Panc1 (cell line): ENCODE measurements at regions not wholly inside any gene's neighbourhood (a gene's known extent, or its start where the extent isn't known, plus 50 kb on each side); places are given as distances from the start of the nearest gene placed in this dataset.
"Not testable (repeated sequence)": the region's sequence is repeated elsewhere in the genome, so short reads cannot be mapped to it uniquely, and the experiment has no call there.

Experiments
- ATAC-seq: fragments of 200-7000 bp; cut with Tn5 transposase; 2 replicates; pipeline ENCODE4 v1.9.1; 2020; ENCODE audit warnings: mild to moderate bottlenecking, moderate library complexity
- BruUV-seq: library from RNA; stranded (reverse); fragments of 400-500 nt; replicated peaks from 2 replicates; lab custom pipeline; 2021; lab: Mats Ljungman, UMichigan
- CTCF ChIA-PET: fragments of 300-600 bp; sonication (Branson Sonifier 250); formaldehyde crosslinking; loops from one replicate; lab custom pipeline; 2022; ENCODE audit warnings: antibody characterized with exemption; lab: Charles Lee
- POLR2A ChIA-PET: fragments of 300-600 bp; sonication (Branson Sonifier 250); formaldehyde crosslinking; loops from one replicate; lab custom pipeline; 2022; ENCODE audit warnings: antibody characterized with exemption; lab: Charles Lee
- DNase-seq: peaks from one replicate; pipeline ENCODE4 v3.0.0-alpha.2; 2010; ENCODE audit warnings: low read depth, low spot score
- H3K27ac ChIP-seq: 2 replicates; pipeline ENCODE4 v1.5.1; 2011; ENCODE audit warnings: mild to moderate bottlenecking, low read length, inconsistent platforms
- H3K27me3 ChIP-seq: fragments of 200-500 bp; sonication (Bioruptor generic); 2 replicates; pipeline ENCODE4 v1.6.0; 2014; ENCODE audit warnings: low read length, inconsistent platforms; ENCODE audit not compliant: control insufficient read depth, insufficient read depth
- H3K36me3 ChIP-seq: fragments of 200-500 bp; sonication (Bioruptor generic); 2 replicates; pipeline ENCODE4 v1.5.1; 2014; ENCODE audit warnings: inconsistent platforms, mild to moderate bottlenecking, low read length, moderate library complexity; ENCODE audit not compliant: control insufficient read depth, insufficient read depth
- H3K4me1 ChIP-seq: 2 replicates; pipeline ENCODE4 v1.5.1; 2011; ENCODE audit warnings: inconsistent platforms, mild to moderate bottlenecking, low read length, moderate library complexity; ENCODE audit not compliant: control insufficient read depth, insufficient read depth
- H3K4me3 ChIP-seq, 2 experiments: 2 replicates each; pipeline ENCODE4 v1.5.1; 2011 to 2012; ENCODE audit warnings: low read depth in 2 of 2, low read length in 2 of 2, mild to moderate bottlenecking in 2 of 2, inconsistent platforms in 1 of 2, moderate library complexity in 1 of 2
- H3K9me3 ChIP-seq: fragments of 200-500 bp; sonication (Bioruptor generic); 2 replicates; pipeline ENCODE4 v1.5.1; 2014; ENCODE audit warnings: low read depth, mild to moderate bottlenecking, inconsistent platforms, low read length, moderate library complexity; ENCODE audit not compliant: control insufficient read depth, insufficient read depth
- CTCF ChIP-seq: fragments of 450-650 bp; IDR thresholded peaks from 2 replicates; pipeline ENCODE4 v1.5.1; 2017; ENCODE audit warnings: mild to moderate bottlenecking
- POLR2AphosphoS5 ChIP-seq: IDR thresholded peaks from 2 replicates; pipeline ENCODE4 v1.6.1; 2012; ENCODE audit warnings: mild to moderate bottlenecking, low read depth, low read length, moderate library complexity
- REST ChIP-seq, 2 experiments: IDR thresholded peaks; 2 replicates each; pipeline ENCODE4 v1.6.1; 2011 to 2012; ENCODE audit warnings: low read depth in 2 of 2, control low read depth in 1 of 2, low read length in 1 of 2, mild to moderate bottlenecking in 1 of 2, moderate library complexity in 1 of 2; ENCODE audit not compliant: insufficient read depth in 1 of 2
- SIN3A ChIP-seq: IDR thresholded peaks from 2 replicates; pipeline ENCODE4 v1.6.1; 2012; ENCODE audit warnings: low read depth, mild to moderate bottlenecking, low read length, moderate library complexity, borderline replicate concordance; ENCODE audit not compliant: insufficient read depth
- TCF7L2 ChIP-seq: IDR thresholded peaks from 2 replicates; pipeline ENCODE4 v1.6.1; 2011; ENCODE audit warnings: mild to moderate bottlenecking, low read depth, low read length, inconsistent platforms
- in situ Hi-C: cut with HindIII; loops from 2 replicates; pipeline ENCODE4 v1.10.0; 2016; ENCODE audit warnings: low sequenced_read_pairs, low pct_unique_long_range_greater_than_20kb
- intact Hi-C: fragments of 100-400 bp; cut with micrococcal nuclease; formaldehyde crosslinking; loops from one replicate; pipeline ENCODE4 v1.10.0; 2022; ENCODE audit not compliant: unreplicated experiment

- ChIA-PET CTCF (no interaction called here), POLR2A (no interaction called here)
- in situ Hi-C loops (no loop called here), intact Hi-C loops (loop anchor here (10.0 kb wide), 1 partner anchor 437 kb away; no protein-coding TSS in a partner anchor)
- Histone ChIP-seq H3K27ac (no peak overlapping the region), H3K9me3 (no peaks in the 10 kb centered on the region), H3K36me3 (no peaks in the 10 kb centered on the region), H3K27me3 (peaks cover 3% of the 10 kb centered on the region), H3K4me3 (no peak overlapping the region), H3K4me1 (no peaks in the 10 kb centered on the region)
- no peak for ATAC-seq
- TF ChIP-seq CTCF (no peak), SIN3A (no peak), REST (IDR thresholded peaks at IDR 0.05; ENCODE audit: insufficient read depth in 1 of 2, low read depth in 2 of 2, low read length in 1 of 2) (no peak), TCF7L2 (no peak), POLR2AphosphoS5 (no peak)
- BruUV-seq, result no TSS peak
- DNase-seq, result no peak
Measured at GRCh38 chr10:78217336-78217735, 183.7 kb downstream of the RPS24 start.

- Histone ChIP-seq H3K27me3 (peaks cover 3% of the 10 kb centered on the region), H3K36me3 (no peaks in the 10 kb centered on the region), H3K4me3 (no peak overlapping the region), H3K4me1 (no peaks in the 10 kb centered on the region), H3K9me3 (no peaks in the 10 kb centered on the region), H3K27ac (no peak overlapping the region)
- DNase-seq, result no peak
- intact Hi-C loops (loop anchor here (10.0 kb wide), 1 partner anchor 436 kb away; no protein-coding TSS in a partner anchor), in situ Hi-C loops (no loop called here)
- no TSS peak for BruUV-seq
- CTCF ChIA-PET, result no interaction called here
- POLR2A ChIA-PET, result no interaction called here
- ATAC-seq, result no peak
- TF ChIP-seq TCF7L2 (no peak), SIN3A (no peak), POLR2AphosphoS5 (no peak), CTCF (no peak), REST (IDR thresholded peaks at IDR 0.05; ENCODE audit: insufficient read depth in 1 of 2, low read depth in 2 of 2, low read length in 1 of 2) (no peak)
Measured at GRCh38 chr10:78218798-78219490, 185.3 kb downstream of the RPS24 start.

GRCh38 chr10:78219568-78219967, 185.9 kb downstream of the RPS24 start:
- H3K9me3 ChIP-seq, H3K27ac ChIP-seq, ATAC-seq, BruUV-seq, H3K36me3 ChIP-seq, DNase-seq, H3K4me1 ChIP-seq, H3K4me3 ChIP-seq, CTCF ChIA-PET, in situ Hi-C loops, POLR2A ChIA-PET, H3K27me3 ChIP-seq: not testable (repeated sequence)
- intact Hi-C loops, result loop anchor here (10.0 kb wide), 1 partner anchor 435 kb away; no protein-coding TSS in a partner anchor
